ENCODE measurements at regions not wholly inside any gene's neighbourhood (a gene's known extent, or its start where the extent isn't known, plus 50 kb on each side); places are given as distances from the start of the nearest gene placed in this dataset.

- Histone ChIP-seq H2AFZ (ENCODE audit: low read depth, low read length) (no peak overlapping the region), H3K36me3 (ENCODE audit: control insufficient read depth, insufficient read depth, low read length) (no peaks in the 10 kb centered on the region), H3K4me1 (replicated peaks in 1 of 2; ENCODE audit: control insufficient read depth in 2 of 2, insufficient read depth in 2 of 2, low read length in 2 of 2) (no peaks in the 10 kb centered on the region), H3K79me2 (ENCODE audit: control insufficient read depth, insufficient read depth, low read length) (no peaks in the 10 kb centered on the region), H3K4me3 (no peak overlapping the region), H3K9ac (ENCODE audit: insufficient read depth in 1 of 2, low read depth in 2 of 2, low read length in 2 of 2) (no peak overlapping the region), H3K27me3 (ENCODE audit: control insufficient read depth in 2 of 2, insufficient read depth in 2 of 2, low read length in 2 of 2) (no peaks in the 10 kb centered on the region), H3K4me2 (ENCODE audit: insufficient read depth, low read length) (no peak overlapping the region), H3K9me1 (ENCODE audit: control insufficient read depth, insufficient read depth, low read length) (no peaks in the 10 kb centered on the region), H3K9me3 (replicated peaks; ENCODE audit: control insufficient read depth, insufficient read depth, low read depth, low read length) (no peaks in the 10 kb centered on the region), H3K27ac (ENCODE audit: extremely low read depth, low read depth, low read length) (no peak overlapping the region), H4K20me1 (replicated peaks; ENCODE audit: control insufficient read depth, insufficient read depth, low read length) (no peaks in the 10 kb centered on the region)
- ATAC-seq (no peak), DNase-seq (ENCODE audit: extremely low read depth in 1 of 4, low spot score in 3 of 4) (no peak), FAIRE-seq (no peak)
- no peak for TF ChIP-seq CREM (IDR thresholded peaks at IDR 0.05; ENCODE audit: low read depth)
- TF ChIP-seq BRD4 (IDR thresholded peaks at IDR 0.05): no peak
- TF ChIP-seq ETV1 (tag; conservative IDR thresholded peaks at IDR 0.05; ENCODE audit: low read depth): no peak
- TF ChIP-seq FOXA3 (CRISPR knock-in tag; conservative IDR thresholded peaks at IDR 0.05 in 1 of 2, IDR thresholded peaks at IDR 0.05 in 1 of 2): no peak
- TF ChIP-seq ZNF408 (CRISPR knock-in tag; IDR thresholded peaks at IDR 0.05; ENCODE audit: low read depth): no peak
- TF ChIP-seq EZH2 (IDR thresholded peaks at IDR 0.05; ENCODE audit: borderline replicate concordance, low read depth, low read length): no peak
- no peak for TF ChIP-seq NBN (IDR thresholded peaks at IDR 0.05; ENCODE audit: low read depth)
- TF ChIP-seq GATAD2B (IDR thresholded peaks at IDR 0.05; ENCODE audit: borderline replicate concordance): no peak
- TF ChIP-seq KAT2B (IDR thresholded peaks at IDR 0.05; ENCODE audit: low read depth, low read length): no peak
- TF ChIP-seq ZNF511 (CRISPR knock-in tag; IDR thresholded peaks at IDR 0.05): no peak
- TF ChIP-seq MIER1 (IDR thresholded peaks at IDR 0.05; ENCODE audit: low read depth): no peak
- TF ChIP-seq XRCC3 (IDR thresholded peaks at IDR 0.05): no peak
- no peak for TF ChIP-seq PURB (CRISPR knock-in tag; IDR thresholded peaks at IDR 0.05; ENCODE audit: low read depth)
- TF ChIP-seq ZNF165 (CRISPR knock-in tag; IDR thresholded peaks at IDR 0.05; ENCODE audit: borderline replicate concordance): no peak
- TF ChIP-seq OTX1 (CRISPR knock-in tag; IDR thresholded peaks at IDR 0.05): no peak
- TF ChIP-seq FOXO4 (CRISPR knock-in tag; IDR thresholded peaks at IDR 0.05): no peak
- TF ChIP-seq MAFF (IDR thresholded peaks at IDR 0.05; ENCODE audit: low read length): no peak
- no peak for TF ChIP-seq C11orf30 (IDR thresholded peaks at IDR 0.05; ENCODE audit: low read depth)
- 0% methylated on average over 2 of the region's 2 CpGs for WGBS (ENCODE audit: insufficient coverage, low coverage, missing lambda C conversion rate)
- intact Hi-C loops (cut with micrococcal nuclease) (no loop called here), in situ Hi-C loops (cut with MboI) (loop anchor here (5.0 to 25.0 kb wide), 2 partner anchors 1559 to 1904 kb away; no protein-coding TSS in a partner anchor)
- ChIA-PET CTCF (ENCODE audit: low intra/inter-chr PET ratio) (no interaction called here), POLR2A (no interaction called here)
- no TSS peak for BruUV-seq (replicated peaks)
These were observed 169.7 kb downstream of the YTHDC2 start for GRCh38 chr5:113683211-113683610.
